Dedifferentiated amniotic fluid mesenchymal stem cell (primary cell): ENCODE measurements at regions not wholly inside any gene's neighbourhood (a gene's known extent, or its start where the extent isn't known, plus 50 kb on each side); places are given as distances from the start of the nearest gene placed in this dataset.
A peak's percentile ranks its signal among the peaks of the same experiment; 100 is the strongest.
"Not testable (repeated sequence)": the region's sequence is repeated elsewhere in the genome, so short reads cannot be mapped to it uniquely, and the experiment has no call there.

ENCODE experiments used
- DNase-seq: peaks from one replicate; pipeline ENCODE4 v3.0.0-alpha.2; 2016; ENCODE audit errors: extremely low spot score

- DNase-seq = no peak
These were observed 1015.2 kb upstream of the SLIT2 start for GRCh38 chr4:19236473-19236872.

DNA sequence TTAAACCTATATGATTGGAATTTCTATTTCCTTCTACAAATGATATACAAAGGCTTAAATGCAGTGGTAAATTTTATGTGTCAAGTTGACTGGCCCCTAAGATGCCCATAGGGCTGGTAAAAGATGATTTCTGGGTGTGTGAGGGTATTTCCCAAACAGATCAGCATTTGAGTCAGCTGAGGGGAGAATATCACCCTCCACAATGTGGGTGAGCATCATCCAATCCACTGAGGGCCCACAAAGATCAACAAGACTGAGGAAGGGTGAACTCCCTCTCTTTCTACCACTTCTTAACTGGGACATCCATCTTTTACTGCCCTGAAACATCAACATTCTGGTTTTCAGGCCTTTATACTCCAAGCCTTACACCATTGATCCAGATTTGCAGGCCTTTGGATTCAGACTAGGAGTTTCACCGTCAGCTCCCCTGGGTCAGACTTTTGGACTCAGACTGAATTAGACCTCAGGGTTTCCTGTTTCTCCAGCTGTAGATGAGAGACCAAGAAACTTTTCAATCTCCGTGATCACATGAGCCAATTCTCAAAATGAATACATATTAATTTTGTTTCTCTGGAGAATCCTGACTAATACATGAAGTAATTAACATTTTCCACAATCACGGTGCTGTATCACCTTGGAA lies 1020.7 kb upstream of the SLIT2 start:
- DNase-seq = no peak

- peak; percentile 24 for DNase-seq
These were observed 1024.0 kb upstream of the SLIT2 start for GRCh38 chr4:19227701-19228100.

DNA sequence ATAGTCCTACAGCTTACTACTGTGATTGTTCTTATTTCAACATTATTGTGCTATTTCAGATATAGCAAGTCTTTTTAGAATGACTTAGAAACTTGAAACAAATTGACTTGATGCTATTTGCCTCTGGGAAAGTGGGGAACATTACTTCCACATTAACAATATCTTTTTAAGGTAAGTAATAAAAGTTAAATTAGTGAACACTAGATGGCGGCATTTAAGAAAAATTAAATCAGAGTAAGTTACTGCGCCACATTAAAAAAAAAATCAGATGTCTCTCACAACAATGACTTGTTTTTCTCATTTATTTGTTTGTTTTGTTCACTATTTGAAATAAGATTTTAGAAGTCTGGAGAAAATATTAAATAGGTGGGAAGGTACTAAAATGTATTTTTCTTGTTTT lies 1026.9 kb upstream of the SLIT2 start:
- DNase-seq = peak; percentile 64

DNA sequence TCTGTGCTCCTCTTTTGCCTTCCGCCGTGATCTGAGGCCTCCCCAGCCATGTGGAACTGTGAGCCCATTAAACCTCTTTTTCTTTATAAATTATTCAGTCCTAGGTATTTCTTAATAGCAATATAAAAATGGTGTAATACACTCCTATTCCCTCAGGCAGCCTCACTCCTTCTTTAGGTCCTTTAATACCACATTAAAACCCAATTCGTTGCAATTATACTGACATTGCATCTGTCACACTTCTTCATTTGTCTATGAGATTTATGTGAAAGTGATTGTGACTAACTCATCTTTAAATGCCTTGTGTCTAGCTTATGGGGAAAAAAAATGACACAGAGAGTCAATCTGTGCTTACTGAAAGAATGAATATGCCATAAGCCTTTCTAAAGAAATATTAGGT lies 1035.2 kb upstream of the SLIT2 start:
- DNase-seq = no peak

GRCh38 chr4:19214591-19215186 lies 1037.0 kb upstream of the SLIT2 start:
- DNase-seq = no peak

- no peak for DNase-seq
These were observed 1038.3 kb upstream of the SLIT2 start for GRCh38 chr4:19213388-19213787.

- no peak for DNase-seq
These were observed 1045.9 kb upstream of the SLIT2 start for GRCh38 chr4:19205853-19206252.

GRCh38 chr4:19197838-19198237 lies 1053.9 kb upstream of the SLIT2 start:
- DNase-seq = not testable (repeated sequence)

- DNase-seq = no peak
These were observed 1056.0 kb upstream of the SLIT2 start for GRCh38 chr4:19195696-19196095.

DNA sequence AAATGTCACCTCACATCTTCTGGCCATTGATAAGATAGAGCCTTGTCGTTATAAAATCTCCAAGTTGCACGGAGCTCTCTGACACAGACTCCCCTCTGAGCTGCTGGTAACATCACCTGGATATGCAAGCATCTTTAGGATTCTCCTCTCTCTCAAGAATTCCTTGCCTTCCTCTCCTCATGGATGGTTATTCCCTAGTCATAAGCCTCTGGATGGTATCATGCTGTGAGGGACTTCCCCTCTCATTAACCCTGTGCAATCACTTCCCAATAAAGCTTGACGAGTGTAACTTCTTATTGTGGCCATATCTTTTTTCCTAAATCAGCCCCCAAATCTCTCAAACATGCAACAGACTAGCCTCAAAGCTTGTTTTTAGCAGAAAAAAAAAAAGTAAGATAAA lies 1057.0 kb upstream of the SLIT2 start:
- DNase-seq = no peak

GRCh38 chr4:19193274-19193981 lies 1058.3 kb upstream of the SLIT2 start:
- DNase-seq = no peak

- no peak for DNase-seq
These were observed 1059.6 kb upstream of the SLIT2 start for GRCh38 chr4:19191979-19192650.

GRCh38 chr4:19187691-19188090 lies 1064.0 kb upstream of the SLIT2 start:
- DNase-seq = no peak

DNA sequence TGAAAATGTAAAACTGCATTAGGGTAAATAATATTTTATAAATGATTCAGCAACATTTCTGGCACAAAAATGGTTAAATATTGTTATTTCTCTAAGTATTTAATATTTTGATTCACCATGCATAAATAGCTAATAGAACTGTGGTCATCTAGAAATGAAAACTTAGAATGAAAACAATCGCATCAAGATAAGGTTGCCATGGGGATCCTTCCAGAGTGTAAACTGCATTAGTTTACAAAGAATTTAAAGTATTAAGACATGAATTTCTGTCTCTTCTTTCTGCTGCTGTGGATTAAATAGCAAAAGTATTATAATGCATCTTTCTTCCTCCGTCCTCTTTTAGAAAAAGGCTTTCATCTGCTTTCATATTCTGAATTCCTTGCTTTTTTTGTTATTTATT lies 1064.6 kb upstream of the SLIT2 start:
- no peak for DNase-seq

- not testable (repeated sequence) for DNase-seq
These were observed 1070.1 kb upstream of the SLIT2 start for GRCh38 chr4:19181631-19182030.

- DNase-seq = no peak
These were observed 1072.9 kb upstream of the SLIT2 start for GRCh38 chr4:19178835-19179234.

DNA sequence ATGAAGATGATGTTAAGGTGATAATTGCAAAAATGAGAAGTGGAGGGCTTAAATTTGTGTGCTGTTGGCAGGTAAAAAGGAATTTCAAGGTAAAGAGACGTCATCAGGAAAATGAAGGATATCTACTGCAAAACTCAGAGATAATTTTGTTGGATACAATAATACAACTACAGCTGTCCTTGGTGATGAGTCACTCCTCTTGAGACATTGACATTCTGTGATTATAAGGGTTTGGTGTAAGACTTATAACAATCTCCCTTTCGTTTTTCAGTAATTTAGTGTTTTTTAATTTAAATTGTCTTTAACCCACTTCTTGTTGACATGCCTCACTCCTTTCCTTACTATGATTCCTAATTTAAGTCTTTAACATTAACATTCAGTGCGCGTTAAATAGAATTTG lies 1074.1 kb upstream of the SLIT2 start:
- DNase-seq = no peak

DNA sequence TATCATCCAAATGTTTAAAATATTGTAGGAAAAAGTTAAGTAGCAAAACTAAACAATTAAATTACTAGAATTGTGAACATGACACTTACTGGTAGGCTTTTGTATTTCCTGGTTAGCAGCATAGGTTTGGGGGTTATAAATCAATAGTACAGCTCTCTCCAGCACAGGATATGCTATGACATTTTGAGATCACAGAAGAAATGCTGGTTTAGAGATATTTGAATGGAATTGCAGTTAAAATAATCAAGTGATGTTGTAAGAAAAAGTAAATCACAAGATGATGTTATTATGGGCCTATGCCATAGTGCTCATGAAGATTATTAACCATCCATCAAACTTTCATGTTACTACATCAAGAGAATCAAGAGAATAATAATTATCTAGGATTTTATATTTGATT lies 1079.9 kb upstream of the SLIT2 start:
- no peak for DNase-seq

GRCh38 chr4:19167311-19167710 lies 1084.4 kb upstream of the SLIT2 start:
- DNase-seq = no peak

- DNase-seq = no peak
These were observed 1087.4 kb upstream of the SLIT2 start for GRCh38 chr4:19164334-19164733.

- DNase-seq = no peak
These were observed 1091.8 kb upstream of the SLIT2 start for GRCh38 chr4:19159874-19160273.
